ENCODE measurements at regions not wholly inside any gene's neighbourhood (a gene's known extent, or its start where the extent isn't known, plus 50 kb on each side); places are given as distances from the start of the nearest gene placed in this dataset.

- H3K4me3 ChIP-seq (replicated peaks; ENCODE audit: low read depth, low read length): no peak overlapping the region
- no peak for TF ChIP-seq CTCF (IDR thresholded peaks at IDR 0.05; ENCODE audit: low read length, missing control alignments)
- DNase-seq (ENCODE audit: low read depth): peak; percentile 21
Observed at GRCh38 chr5:15260356-15261268, 239.4 kb upstream of the FBXL7 start.

GRCh38 chr5:15256485-15256884 lies 243.5 kb upstream of the FBXL7 start:
- DNase-seq (ENCODE audit: low read depth): no peak
- TF ChIP-seq CTCF (IDR thresholded peaks at IDR 0.05; ENCODE audit: low read length, missing control alignments): no peak
- H3K4me3 ChIP-seq (replicated peaks; ENCODE audit: low read depth, low read length): no peak overlapping the region

GRCh38 chr5:15255576-15255975 lies 244.4 kb upstream of the FBXL7 start:
- peak; percentile 86 for DNase-seq (ENCODE audit: low read depth)
- H3K4me3 ChIP-seq (replicated peaks; ENCODE audit: low read depth, low read length): no peak overlapping the region
- TF ChIP-seq CTCF (IDR thresholded peaks at IDR 0.05; ENCODE audit: low read length, missing control alignments): no peak

- peak; percentile 82 for DNase-seq (ENCODE audit: low read depth)
- no peak overlapping the region for H3K4me3 ChIP-seq (replicated peaks; ENCODE audit: low read depth, low read length)
- TF ChIP-seq CTCF (IDR thresholded peaks at IDR 0.05; ENCODE audit: low read length, missing control alignments): no peak
Observed at GRCh38 chr5:15254607-15255006, 245.4 kb upstream of the FBXL7 start.

GRCh38 chr5:15252331-15252730 lies 247.6 kb upstream of the FBXL7 start:
- peak; percentile 29 for DNase-seq (ENCODE audit: low read depth)
- TF ChIP-seq CTCF (IDR thresholded peaks at IDR 0.05; ENCODE audit: low read length, missing control alignments): no peak
- H3K4me3 ChIP-seq (replicated peaks; ENCODE audit: low read depth, low read length): no peak overlapping the region

- no peak for TF ChIP-seq CTCF (IDR thresholded peaks at IDR 0.05; ENCODE audit: low read length, missing control alignments)
- H3K4me3 ChIP-seq (replicated peaks; ENCODE audit: low read depth, low read length): no peak overlapping the region
- DNase-seq (ENCODE audit: low read depth): peak; percentile 91
Observed at GRCh38 chr5:15249152-15249551, 250.8 kb upstream of the FBXL7 start.

GRCh38 chr5:15248731-15249130 lies 251.2 kb upstream of the FBXL7 start:
- no peak for TF ChIP-seq CTCF (IDR thresholded peaks at IDR 0.05; ENCODE audit: low read length, missing control alignments)

More at GRCh38 chr5:15248731-15249130, 251.2 kb upstream of the FBXL7 start:
- no peak for DNase-seq (ENCODE audit: low read depth)
- H3K4me3 ChIP-seq (replicated peaks; ENCODE audit: low read depth, low read length): no peak overlapping the region
